Stimulated activated memory B cell treated with anti-CD40 and anti-IgM and Interleukin-4, amounts not matched to agents 10 μg/mL and 1 μg/mL and 100 μg/mL, for 72 hours (primary cell): ENCODE measurements at regions not wholly inside any gene's neighbourhood (a gene's known extent, or its start where the extent isn't known, plus 50 kb on each side); places are given as distances from the start of the nearest gene placed in this dataset.

Experiments used
- ATAC-seq: fragments of 150-1000 bp; cut with Tn5 transposase; 2 replicates; pipeline ENCODE4 v1.10.0; 2021
- H3K27ac Mint-ChIP-seq: one replicate; pipeline ENCODE4 v1.8.0; 2022; ENCODE audit warnings: mild to moderate bottlenecking, mixed read lengths
- H3K27me3 Mint-ChIP-seq: one replicate; pipeline ENCODE4 v1.8.0; 2022; ENCODE audit warnings: mixed read lengths
- H3K36me3 Mint-ChIP-seq: one replicate; pipeline ENCODE4 v1.8.0; 2022; ENCODE audit warnings: mixed read lengths
- H3K4me1 Mint-ChIP-seq: one replicate; pipeline ENCODE4 v1.8.0; 2022; ENCODE audit warnings: mixed read lengths
- H3K4me3 Mint-ChIP-seq: one replicate; pipeline ENCODE4 v1.8.0; 2022; ENCODE audit warnings: mild to moderate bottlenecking, moderate library complexity, mixed read lengths
- H3K9me3 Mint-ChIP-seq: one replicate; pipeline ENCODE4 v1.8.0; 2022; ENCODE audit warnings: mixed read lengths

DNA sequence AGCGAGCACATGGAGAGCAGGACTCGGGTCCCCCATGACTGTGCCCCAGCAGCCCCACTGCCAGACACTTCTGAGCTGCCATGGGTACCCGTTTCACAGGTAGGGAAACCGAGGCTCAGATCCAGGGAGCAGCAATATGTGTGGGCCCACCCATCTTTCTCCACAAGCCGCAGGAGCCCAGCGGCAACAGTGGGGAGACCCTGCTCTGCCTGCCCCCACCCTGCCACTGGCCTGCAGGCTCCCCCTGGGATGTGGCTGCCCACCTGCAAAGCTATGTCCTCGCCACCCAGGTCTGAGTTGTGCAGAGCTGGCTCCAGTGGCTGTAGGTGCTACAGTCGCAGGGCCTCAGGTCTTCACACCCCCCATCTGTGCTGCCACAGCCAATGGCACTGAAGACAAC is 50.6 kb upstream of the C1QTNF9B start:
- Mint-ChIP-seq H3K4me3 (no peak overlapping the region), H3K4me1 (no peaks in the 10 kb centered on the region), H3K27me3 (peaks cover 43% of the 10 kb centered on the region), H3K27ac (no peak overlapping the region), H3K9me3 (no peaks in the 10 kb centered on the region), H3K36me3 (no peaks in the 10 kb centered on the region)
- no peak for ATAC-seq

GRCh38 chr13:23949200-23949599 is 51.9 kb upstream of the C1QTNF9B start:
- Mint-ChIP-seq H3K27me3 (peaks cover 55% of the 10 kb centered on the region), H3K9me3 (no peaks in the 10 kb centered on the region), H3K4me1 (no peaks in the 10 kb centered on the region), H3K4me3 (no peak overlapping the region), H3K36me3 (no peaks in the 10 kb centered on the region), H3K27ac (no peak overlapping the region)
- ATAC-seq, result no peak

DNA sequence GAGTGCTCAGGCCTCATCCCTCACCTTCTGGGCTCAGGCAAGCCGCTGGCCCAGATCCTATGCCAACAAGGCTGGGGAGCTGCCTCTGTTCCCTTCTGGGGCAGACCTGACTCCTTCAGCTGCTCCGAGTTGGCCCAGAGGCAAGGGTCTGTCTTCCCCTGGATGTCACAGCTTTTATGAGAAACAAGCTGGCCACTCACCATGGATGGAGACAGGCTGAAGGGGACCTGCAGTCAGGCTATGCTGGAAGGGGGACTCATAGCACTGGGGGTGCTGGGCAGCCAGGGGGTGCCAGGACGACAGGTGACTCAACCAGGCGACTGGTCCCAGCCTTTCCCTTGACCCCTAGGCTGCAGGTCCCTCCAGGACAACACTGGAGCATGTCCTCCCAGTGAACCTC is 52.4 kb upstream of the C1QTNF9B start:
- no peak overlapping the region for H3K27ac Mint-ChIP-seq
- H3K27me3 Mint-ChIP-seq, result peaks cover 60% of the 10 kb centered on the region
- no peak for ATAC-seq
- no peaks in the 10 kb centered on the region for H3K4me1 Mint-ChIP-seq
- H3K9me3 Mint-ChIP-seq, result no peaks in the 10 kb centered on the region
- H3K4me3 Mint-ChIP-seq, result no peak overlapping the region
- H3K36me3 Mint-ChIP-seq, result no peaks in the 10 kb centered on the region

DNA sequence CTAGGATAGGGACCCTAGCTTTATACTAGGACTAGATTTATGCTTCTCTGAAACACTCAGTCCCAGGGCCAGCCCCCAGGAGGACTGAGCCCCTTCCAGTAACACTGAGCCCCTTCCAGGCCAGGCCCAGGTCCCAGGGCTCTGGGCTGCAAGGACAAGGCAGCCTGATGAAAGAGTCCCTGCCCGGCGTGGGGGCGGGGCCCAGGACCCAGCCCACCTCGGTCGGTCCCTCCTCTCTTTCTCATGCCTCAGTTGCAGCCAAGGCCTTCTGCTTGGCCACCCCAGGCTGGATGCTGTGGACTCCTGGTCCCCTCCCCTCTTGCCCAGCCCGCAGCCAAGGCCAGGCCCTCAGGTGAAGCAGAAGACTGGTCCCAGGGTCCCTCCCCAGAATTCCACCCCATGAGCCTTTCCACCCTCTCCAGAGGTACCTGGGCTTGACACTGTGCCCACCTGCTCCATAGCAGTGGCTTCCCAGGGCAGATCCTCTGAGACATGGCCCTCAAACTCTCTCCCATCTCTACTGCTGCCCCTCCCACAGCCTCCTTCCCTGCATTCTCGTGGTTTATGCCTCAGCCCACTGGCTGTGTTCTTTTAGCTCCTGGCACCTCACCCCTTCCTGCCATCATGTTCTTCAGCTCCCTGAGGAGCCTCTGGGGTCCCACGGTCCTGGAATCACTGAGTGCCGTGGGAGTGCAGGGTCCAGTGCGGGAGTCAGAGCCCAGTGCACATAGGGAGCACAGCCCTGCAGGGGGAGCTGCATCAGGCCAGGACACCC is 53.6 kb upstream of the C1QTNF9B start:
- ATAC-seq, result no peak
- Mint-ChIP-seq H3K4me3 (no peak overlapping the region), H3K4me1 (no peaks in the 10 kb centered on the region), H3K27ac (no peak overlapping the region), H3K27me3 (peaks cover 67% of the 10 kb centered on the region), H3K9me3 (no peaks in the 10 kb centered on the region), H3K36me3 (no peaks in the 10 kb centered on the region)

GRCh38 chr13:23952796-23953195 is 55.5 kb upstream of the C1QTNF9B start:
- H3K36me3 Mint-ChIP-seq, result no peaks in the 10 kb centered on the region
- no peaks in the 10 kb centered on the region for H3K4me1 Mint-ChIP-seq
- no peak overlapping the region for H3K27ac Mint-ChIP-seq
- peaks cover 49% of the 10 kb centered on the region for H3K27me3 Mint-ChIP-seq
- no peak for ATAC-seq
- no peak overlapping the region for H3K4me3 Mint-ChIP-seq
- no peaks in the 10 kb centered on the region for H3K9me3 Mint-ChIP-seq

- Mint-ChIP-seq H3K27ac (no peak overlapping the region), H3K27me3 (peaks cover 37% of the 10 kb centered on the region), H3K36me3 (no peaks in the 10 kb centered on the region), H3K4me3 (no peak overlapping the region), H3K9me3 (no peaks in the 10 kb centered on the region), H3K4me1 (no peaks in the 10 kb centered on the region)
- ATAC-seq, result no peak
These were observed 56.7 kb upstream of the C1QTNF9B start for GRCh38 chr13:23953860-23954512.

- Mint-ChIP-seq H3K27ac (no peak overlapping the region), H3K36me3 (no peaks in the 10 kb centered on the region), H3K4me3 (no peak overlapping the region), H3K4me1 (no peaks in the 10 kb centered on the region), H3K27me3 (peaks cover 37% of the 10 kb centered on the region), H3K9me3 (no peaks in the 10 kb centered on the region)
- no peak for ATAC-seq
These were observed 57.8 kb upstream of the C1QTNF9B start for GRCh38 chr13:23955064-23955463.

- Mint-ChIP-seq H3K27ac (no peak overlapping the region), H3K36me3 (no peaks in the 10 kb centered on the region), H3K9me3 (no peaks in the 10 kb centered on the region), H3K4me3 (no peak overlapping the region), H3K4me1 (no peaks in the 10 kb centered on the region), H3K27me3 (peaks cover 34% of the 10 kb centered on the region)
- ATAC-seq, result no peak
These were observed 58.8 kb upstream of the C1QTNF9B start for GRCh38 chr13:23956106-23956505.

DNA sequence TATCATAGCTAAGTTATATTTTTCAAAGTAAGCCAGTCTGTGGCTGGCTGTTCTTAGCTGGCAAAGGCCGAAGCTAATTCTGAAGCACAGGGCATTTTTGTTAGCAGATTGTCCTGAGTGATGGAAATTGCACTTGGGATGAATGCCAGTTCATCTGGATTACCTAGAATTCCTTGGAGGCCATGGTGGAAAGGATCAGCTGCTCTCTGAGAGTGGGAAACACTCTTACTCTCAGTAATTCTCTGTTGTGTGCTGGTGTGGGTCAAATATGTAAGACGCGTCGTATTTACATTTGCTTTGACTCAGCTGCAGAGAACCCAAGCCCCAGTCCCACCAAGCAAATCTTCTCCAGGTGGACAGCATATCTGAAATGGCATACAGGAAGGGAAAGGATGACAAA is 60.7 kb upstream of the C1QTNF9B start:
- H3K27ac Mint-ChIP-seq, result no peak overlapping the region
- H3K4me1 Mint-ChIP-seq, result no peaks in the 10 kb centered on the region
- ATAC-seq, result no peak
- no peaks in the 10 kb centered on the region for H3K9me3 Mint-ChIP-seq
- no peak overlapping the region for H3K4me3 Mint-ChIP-seq
- no peaks in the 10 kb centered on the region for H3K36me3 Mint-ChIP-seq
- peaks cover 30% of the 10 kb centered on the region for H3K27me3 Mint-ChIP-seq

DNA sequence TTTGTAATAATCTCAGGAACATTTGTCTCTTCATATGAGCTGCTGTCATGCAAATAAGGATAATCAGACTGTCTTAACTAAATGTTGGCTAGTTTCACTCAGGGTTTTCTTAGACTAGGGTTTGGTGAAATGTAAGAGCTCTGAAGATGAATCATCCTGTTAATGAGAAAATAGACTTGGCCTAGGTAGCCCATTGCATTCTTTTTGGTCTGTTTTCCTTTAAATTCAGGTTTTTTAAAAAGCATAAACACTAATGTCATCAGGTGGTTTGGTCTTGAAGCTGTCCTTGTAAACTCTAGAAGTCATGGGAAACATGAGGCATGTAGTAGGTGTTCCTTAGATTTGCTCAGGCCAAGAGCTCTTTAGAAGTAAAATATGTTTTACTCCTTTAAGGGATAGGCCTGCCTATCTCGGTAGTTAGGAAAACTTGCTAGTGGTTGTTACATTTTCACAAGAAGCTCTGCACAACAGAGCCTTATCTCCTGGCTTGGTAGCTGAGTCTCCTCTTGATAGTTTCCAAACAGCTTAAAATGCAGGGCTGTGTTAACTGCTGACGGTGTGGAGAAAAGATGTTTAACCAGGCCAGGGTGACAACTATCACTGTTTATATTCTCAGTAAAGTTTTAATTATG is 62.0 kb upstream of the C1QTNF9B start:
- Mint-ChIP-seq H3K36me3 (no peaks in the 10 kb centered on the region), H3K4me3 (no peak overlapping the region), H3K27me3 (peaks cover 17% of the 10 kb centered on the region), H3K9me3 (no peaks in the 10 kb centered on the region), H3K27ac (no peak overlapping the region), H3K4me1 (no peaks in the 10 kb centered on the region)
- ATAC-seq, result no peak

DNA sequence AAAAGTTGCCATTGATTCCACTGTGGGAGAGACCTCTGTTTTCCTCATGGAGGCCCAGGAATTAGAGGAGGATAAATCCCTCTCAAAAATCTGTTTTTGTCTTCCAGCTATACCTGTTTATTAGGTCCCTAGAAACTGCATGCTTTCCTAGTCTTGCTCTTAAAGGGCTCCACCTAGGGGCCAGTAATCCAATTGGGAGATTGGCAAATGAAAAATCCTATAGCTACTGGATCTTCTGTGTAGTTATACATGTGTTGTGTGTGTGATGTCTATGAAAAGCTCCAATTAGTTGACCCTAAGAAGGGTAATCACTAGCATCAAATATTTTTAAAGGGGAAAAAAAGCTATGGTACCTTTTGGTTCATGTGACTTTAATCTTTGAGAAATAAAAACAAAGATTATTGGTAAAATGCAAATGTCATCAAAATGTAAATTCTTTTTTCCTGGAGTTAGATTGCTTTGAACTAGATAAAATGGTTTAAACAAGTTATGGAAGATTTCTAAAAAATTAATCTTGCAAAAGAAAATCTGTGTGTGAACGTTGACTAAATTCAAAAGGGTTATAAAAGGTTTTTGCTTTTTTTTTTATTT is 63.4 kb upstream of the C1QTNF9B start:
- no peak for ATAC-seq
- Mint-ChIP-seq H3K36me3 (no peaks in the 10 kb centered on the region), H3K27me3 (peaks cover 3% of the 10 kb centered on the region)

DNA sequence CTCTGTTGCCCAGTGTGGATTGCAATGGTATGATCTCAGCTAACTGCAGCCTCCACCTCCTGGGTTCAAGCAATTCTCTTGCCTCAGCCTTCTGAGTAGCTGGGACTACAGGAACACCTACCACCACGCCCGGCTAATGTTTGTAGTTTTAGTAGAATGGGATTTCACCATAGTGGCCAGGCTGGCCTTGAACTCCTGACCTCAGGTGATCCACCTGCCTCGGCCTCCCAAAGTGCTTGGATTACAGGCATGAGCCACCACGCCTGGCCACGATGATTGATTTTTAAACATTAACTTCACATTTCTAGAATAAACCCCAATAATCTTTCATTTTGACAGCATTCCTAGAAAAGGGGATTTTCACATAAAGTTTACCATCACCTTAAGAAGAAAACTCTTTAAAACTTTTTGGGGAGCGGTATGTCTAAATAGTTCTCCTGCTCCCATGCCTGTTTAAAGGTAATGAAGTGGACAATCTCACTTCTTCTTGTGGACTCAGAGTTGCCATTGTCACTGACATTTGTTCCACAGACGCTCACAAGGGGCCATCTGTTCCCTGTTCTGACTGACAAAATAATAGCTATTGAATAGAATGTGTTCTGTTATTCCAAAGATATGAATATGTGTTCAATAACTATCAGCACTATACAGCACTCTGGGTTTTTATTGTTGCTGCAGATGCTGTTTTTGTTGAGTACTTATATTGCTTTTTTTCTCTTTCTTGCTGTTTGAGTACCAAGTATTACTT is 66.1 kb upstream of the C1QTNF9B start:
- Mint-ChIP-seq H3K27ac (no peak overlapping the region), H3K9me3 (no peaks in the 10 kb centered on the region), H3K27me3 (no peaks in the 10 kb centered on the region), H3K4me1 (no peaks in the 10 kb centered on the region), H3K4me3 (no peak overlapping the region), H3K36me3 (no peaks in the 10 kb centered on the region)
- ATAC-seq, result no peak

More for the DNA sequence above, 63.4 kb upstream of the C1QTNF9B start:
- Mint-ChIP-seq H3K27ac (no peak overlapping the region), H3K4me3 (no peak overlapping the region), H3K9me3 (no peaks in the 10 kb centered on the region), H3K4me1 (no peaks in the 10 kb centered on the region)

DNA sequence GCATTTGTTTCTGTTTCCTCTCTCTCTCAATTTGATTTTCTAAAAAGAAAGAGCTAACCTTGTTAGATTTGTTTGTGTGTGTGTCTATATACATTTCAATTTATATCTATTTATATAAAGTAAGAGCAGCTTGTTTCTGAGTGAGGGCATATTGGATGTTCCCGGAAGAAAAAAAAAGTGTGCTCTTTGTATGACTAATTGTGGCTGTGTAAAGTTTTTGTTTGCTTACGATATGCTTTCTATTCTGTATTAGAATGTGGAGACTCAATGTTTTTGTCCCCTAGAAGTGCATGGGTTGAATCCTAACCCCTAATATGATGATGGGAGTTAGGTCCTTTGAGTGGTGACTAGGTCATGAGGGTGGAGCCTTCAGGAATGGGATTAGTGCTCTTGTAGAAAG is 66.6 kb upstream of the C1QTNF9B start:
- no peaks in the 10 kb centered on the region for H3K9me3 Mint-ChIP-seq
- H3K4me3 Mint-ChIP-seq, result no peak overlapping the region
- no peak overlapping the region for H3K27ac Mint-ChIP-seq
- no peaks in the 10 kb centered on the region for H3K4me1 Mint-ChIP-seq
- no peaks in the 10 kb centered on the region for H3K36me3 Mint-ChIP-seq
- H3K27me3 Mint-ChIP-seq, result no peaks in the 10 kb centered on the region
- ATAC-seq, result no peak

GRCh38 chr13:23965346-23965745 is 68.0 kb upstream of the C1QTNF9B start:
- no peaks in the 10 kb centered on the region for H3K27me3 Mint-ChIP-seq
- no peak for ATAC-seq
- no peak overlapping the region for H3K4me3 Mint-ChIP-seq
- no peaks in the 10 kb centered on the region for H3K9me3 Mint-ChIP-seq
- H3K4me1 Mint-ChIP-seq, result no peaks in the 10 kb centered on the region
- no peaks in the 10 kb centered on the region for H3K36me3 Mint-ChIP-seq
- H3K27ac Mint-ChIP-seq, result no peak overlapping the region

- H3K4me3 Mint-ChIP-seq, result no peak overlapping the region
- no peaks in the 10 kb centered on the region for H3K27me3 Mint-ChIP-seq
- H3K36me3 Mint-ChIP-seq, result no peaks in the 10 kb centered on the region
- H3K9me3 Mint-ChIP-seq, result no peaks in the 10 kb centered on the region
- no peak overlapping the region for H3K27ac Mint-ChIP-seq
- H3K4me1 Mint-ChIP-seq, result no peaks in the 10 kb centered on the region
- no peak for ATAC-seq
These were observed 69.0 kb upstream of the C1QTNF9B start for GRCh38 chr13:23966221-23966690.
